HFFc6 (cell line): ENCODE measurements at regions not wholly inside any gene's neighbourhood (a gene's known extent, or its start where the extent isn't known, plus 50 kb on each side); places are given as distances from the start of the nearest gene placed in this dataset.
"Not testable (repeated sequence)": the region's sequence is repeated elsewhere in the genome, so short reads cannot be mapped to it uniquely, and the experiment has no call there.

Experiments used
- DNase-seq: peaks from one replicate; pipeline ENCODE4 v3.0.0-alpha.2; 2018
- H3K27ac Mint-ChIP-seq: 2 replicates; pipeline ENCODE4 v1.8.0; 2020; ENCODE audit warnings: mild to moderate bottlenecking, mixed read lengths
- H3K27me3 Mint-ChIP-seq: 2 replicates; pipeline ENCODE4 v1.8.0; 2021; ENCODE audit warnings: mild to moderate bottlenecking, moderate library complexity, mixed read lengths; ENCODE audit not compliant: insufficient read depth
- H3K36me3 Mint-ChIP-seq: 2 replicates; pipeline ENCODE4 v1.8.0; 2021; ENCODE audit warnings: low read depth, mixed read lengths
- H3K4me1 Mint-ChIP-seq: 2 replicates; pipeline ENCODE4 v1.8.0; 2020; ENCODE audit warnings: low read depth, mixed read lengths
- H3K4me3 Mint-ChIP-seq: 2 replicates; pipeline ENCODE4 v1.8.0; 2020; ENCODE audit warnings: mild to moderate bottlenecking, moderate library complexity, mixed read lengths
- H3K9me3 Mint-ChIP-seq: 2 replicates; pipeline ENCODE4 v1.8.0; 2020; ENCODE audit warnings: mild to moderate bottlenecking, mixed read lengths
- TF ChIP-seq, protein P1 (sequence below): fragments of 200-600 bp; sonication (generic); IDR thresholded peaks from 2 replicates; pipeline ENCODE4 v1.5.0; 2021; ENCODE audit warnings: antibody characterized with exemption, mild to moderate bottlenecking

DNA sequence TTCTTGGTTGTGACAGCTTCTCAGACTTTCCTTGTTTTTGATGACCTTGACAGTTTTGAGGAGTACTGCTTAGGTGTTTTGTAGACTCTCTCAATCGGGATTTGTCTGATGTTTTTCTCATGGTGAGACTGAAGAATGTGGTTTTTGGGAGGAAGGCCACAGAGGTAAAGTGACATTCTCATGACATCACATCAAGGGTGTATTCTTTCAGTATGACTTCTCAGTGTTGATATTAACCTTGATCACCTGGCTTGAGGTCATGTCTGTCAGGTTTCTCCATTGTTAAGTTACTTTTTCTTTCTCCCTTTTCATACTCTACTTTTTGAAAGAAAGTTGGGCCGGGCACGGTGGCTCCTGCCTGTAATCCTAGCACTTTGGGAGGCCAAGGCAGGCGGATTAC is 269.9 kb downstream of the ZNF37A start:
- H3K36me3 Mint-ChIP-seq, H3K27ac Mint-ChIP-seq, H3K4me3 Mint-ChIP-seq, H3K27me3 Mint-ChIP-seq, DNase-seq, H3K9me3 Mint-ChIP-seq, H3K4me1 Mint-ChIP-seq: not testable (repeated sequence)

DNA sequence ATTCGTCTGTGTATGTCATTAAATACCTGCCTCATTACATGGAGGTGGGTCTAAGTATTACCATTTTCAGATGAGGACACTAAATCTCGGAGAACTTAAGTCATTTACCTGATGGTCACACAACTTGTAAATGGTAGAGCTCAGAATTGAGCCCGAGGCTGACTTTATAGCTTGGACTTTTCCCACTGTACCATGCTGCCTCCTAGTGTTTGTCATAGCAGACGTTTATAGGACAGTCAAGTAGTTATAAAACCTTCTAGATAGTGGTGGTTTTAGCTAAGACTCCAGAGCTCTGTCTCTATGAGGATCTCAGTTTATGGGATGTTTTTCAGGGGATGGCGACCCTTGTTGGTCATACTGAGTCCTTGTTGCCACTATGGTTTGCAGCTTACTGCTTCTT is 271.8 kb downstream of the ZNF37A start:
- not testable (repeated sequence) for H3K4me1 Mint-ChIP-seq, H3K36me3 Mint-ChIP-seq, H3K4me3 Mint-ChIP-seq, H3K9me3 Mint-ChIP-seq, H3K27me3 Mint-ChIP-seq, H3K27ac Mint-ChIP-seq
- TF ChIP-seq, protein P1, sequence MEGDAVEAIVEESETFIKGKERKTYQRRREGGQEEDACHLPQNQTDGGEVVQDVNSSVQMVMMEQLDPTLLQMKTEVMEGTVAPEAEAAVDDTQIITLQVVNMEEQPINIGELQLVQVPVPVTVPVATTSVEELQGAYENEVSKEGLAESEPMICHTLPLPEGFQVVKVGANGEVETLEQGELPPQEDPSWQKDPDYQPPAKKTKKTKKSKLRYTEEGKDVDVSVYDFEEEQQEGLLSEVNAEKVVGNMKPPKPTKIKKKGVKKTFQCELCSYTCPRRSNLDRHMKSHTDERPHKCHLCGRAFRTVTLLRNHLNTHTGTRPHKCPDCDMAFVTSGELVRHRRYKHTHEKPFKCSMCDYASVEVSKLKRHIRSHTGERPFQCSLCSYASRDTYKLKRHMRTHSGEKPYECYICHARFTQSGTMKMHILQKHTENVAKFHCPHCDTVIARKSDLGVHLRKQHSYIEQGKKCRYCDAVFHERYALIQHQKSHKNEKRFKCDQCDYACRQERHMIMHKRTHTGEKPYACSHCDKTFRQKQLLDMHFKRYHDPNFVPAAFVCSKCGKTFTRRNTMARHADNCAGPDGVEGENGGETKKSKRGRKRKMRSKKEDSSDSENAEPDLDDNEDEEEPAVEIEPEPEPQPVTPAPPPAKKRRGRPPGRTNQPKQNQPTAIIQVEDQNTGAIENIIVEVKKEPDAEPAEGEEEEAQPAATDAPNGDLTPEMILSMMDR: peak; percentile 70; the same call in 1 of the 2 replicates
- peak; percentile 50 for DNase-seq

DNA sequence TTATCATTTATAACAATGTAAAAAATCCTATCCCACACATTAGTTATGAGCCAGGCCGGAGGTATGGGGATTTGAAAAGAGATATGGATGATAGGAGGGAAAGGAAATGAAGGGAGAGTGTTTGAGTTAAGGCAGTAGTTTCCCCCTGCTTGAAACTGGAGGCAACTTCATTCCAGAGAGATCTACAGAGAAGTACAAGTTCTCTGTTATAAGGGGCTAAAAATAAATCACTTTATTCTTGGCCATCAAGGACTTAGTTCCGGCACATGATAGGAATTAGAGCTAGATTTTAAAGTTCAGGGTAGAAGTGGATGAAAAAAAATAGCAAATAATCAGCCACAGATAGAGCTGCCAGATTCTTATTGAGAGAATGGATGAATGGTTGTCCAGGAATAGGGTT is 289.7 kb downstream of the ZNF37A start:
- H3K36me3 Mint-ChIP-seq, H3K4me3 Mint-ChIP-seq: not testable (repeated sequence)

DNA sequence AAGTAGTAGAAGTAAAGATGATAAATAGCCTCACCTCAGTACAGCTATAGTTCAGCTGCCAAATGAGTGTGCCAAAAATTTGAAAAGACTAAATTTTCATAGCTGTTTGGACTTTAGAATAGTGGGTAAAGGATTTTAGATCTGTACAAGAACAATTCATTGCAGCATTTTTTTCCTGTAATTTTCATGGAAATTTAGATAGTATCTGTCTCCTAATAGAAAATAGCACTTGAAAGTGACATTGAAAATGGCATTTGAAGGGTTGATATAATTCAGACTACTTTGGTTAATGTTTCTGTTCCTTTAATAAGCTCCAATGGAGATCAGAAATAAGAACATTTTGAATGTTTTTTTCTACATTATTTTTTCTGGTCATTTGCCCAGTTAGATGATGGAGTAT is 292.7 kb downstream of the ZNF37A start:
- not testable (repeated sequence) for DNase-seq, H3K9me3 Mint-ChIP-seq, H3K4me3 Mint-ChIP-seq, H3K27me3 Mint-ChIP-seq, H3K27ac Mint-ChIP-seq, H3K4me1 Mint-ChIP-seq, H3K36me3 Mint-ChIP-seq

More for the DNA sequence above, 289.7 kb downstream of the ZNF37A start:
- not testable (repeated sequence) for DNase-seq, H3K4me1 Mint-ChIP-seq, H3K27me3 Mint-ChIP-seq, H3K9me3 Mint-ChIP-seq, H3K27ac Mint-ChIP-seq

DNA sequence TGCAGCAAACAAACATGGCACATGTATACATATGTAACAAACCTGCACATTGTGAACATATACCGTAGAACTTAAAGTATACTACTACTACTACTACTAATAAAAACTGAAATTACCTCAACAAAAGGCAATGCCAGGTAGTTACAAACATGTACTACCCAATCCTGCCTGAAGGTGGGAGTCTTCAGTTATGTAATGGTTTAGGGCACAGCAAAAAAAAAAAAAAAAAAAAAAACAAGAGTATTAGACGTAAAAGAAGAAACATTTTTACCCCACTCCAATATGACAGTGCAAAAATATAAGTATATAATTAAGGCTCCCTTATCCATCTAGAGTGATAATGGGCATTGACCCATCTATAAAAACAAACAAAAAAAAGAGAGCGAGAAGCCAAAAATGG is 296.6 kb downstream of the ZNF37A start:
- TF ChIP-seq, protein P1: peak; percentile 62
- H3K9me3 Mint-ChIP-seq, H3K4me3 Mint-ChIP-seq, H3K27ac Mint-ChIP-seq, H3K4me1 Mint-ChIP-seq, H3K36me3 Mint-ChIP-seq, H3K27me3 Mint-ChIP-seq: not testable (repeated sequence)
- DNase-seq: peak; percentile 40

DNA sequence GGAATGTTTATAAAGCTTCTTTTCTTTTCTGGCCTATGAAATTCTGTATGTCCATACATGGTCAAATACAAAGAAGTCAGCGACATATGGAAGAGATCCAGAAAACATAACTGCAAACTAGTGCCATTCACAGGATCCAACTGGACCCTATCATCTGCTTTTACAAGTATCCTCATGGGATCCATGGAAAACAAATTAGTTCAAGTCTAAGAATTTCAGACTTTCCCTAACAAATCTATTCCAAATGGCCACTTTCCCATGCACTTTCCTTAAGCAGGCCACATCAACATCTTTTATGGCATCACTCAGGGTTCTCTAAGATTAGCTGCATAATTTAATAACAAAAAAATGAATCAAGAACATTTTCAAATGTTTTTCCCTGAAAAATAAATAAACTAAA is 301.3 kb downstream of the ZNF37A start:
- not testable (repeated sequence) for H3K9me3 Mint-ChIP-seq, H3K27me3 Mint-ChIP-seq, H3K4me1 Mint-ChIP-seq, H3K27ac Mint-ChIP-seq, DNase-seq, H3K36me3 Mint-ChIP-seq, H3K4me3 Mint-ChIP-seq

DNA sequence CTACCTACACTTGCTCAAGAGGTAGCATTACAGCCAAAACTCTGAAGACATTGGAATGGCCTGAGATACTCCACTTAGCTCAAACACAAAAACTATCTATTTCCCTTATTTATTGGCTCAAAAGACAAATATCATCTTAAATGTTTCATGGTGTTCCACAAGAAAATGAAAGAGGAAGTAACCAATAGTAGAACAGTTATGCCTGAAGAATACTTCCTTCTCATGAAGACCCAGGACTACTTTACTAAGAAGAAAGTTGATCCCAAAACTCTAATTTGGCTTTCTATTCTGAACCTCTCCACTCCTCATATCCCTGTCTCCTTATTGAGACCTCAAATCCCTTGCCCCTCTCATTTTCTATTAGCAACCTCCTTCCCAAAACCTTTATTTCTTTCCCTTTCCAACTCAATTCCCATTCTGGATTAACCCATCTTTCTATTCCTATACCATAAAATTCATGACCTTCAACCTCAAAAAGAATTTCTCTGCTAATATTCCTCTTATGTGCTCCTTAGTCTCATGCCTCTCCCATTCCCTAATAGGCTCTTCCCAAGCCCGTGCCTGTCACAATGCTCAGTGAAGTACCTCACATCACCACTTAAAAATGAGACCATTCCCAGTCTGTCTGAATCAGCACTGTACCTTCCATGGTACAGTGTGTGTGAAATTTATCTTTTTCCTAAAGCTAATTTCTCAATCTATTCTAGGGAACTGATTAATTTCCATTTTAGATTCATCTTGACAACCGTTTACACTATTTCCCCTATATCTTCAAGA is 302.2 kb downstream of the ZNF37A start:
- H3K9me3 Mint-ChIP-seq, H3K27me3 Mint-ChIP-seq, H3K4me1 Mint-ChIP-seq, H3K36me3 Mint-ChIP-seq, DNase-seq, H3K27ac Mint-ChIP-seq, H3K4me3 Mint-ChIP-seq: not testable (repeated sequence)

DNA sequence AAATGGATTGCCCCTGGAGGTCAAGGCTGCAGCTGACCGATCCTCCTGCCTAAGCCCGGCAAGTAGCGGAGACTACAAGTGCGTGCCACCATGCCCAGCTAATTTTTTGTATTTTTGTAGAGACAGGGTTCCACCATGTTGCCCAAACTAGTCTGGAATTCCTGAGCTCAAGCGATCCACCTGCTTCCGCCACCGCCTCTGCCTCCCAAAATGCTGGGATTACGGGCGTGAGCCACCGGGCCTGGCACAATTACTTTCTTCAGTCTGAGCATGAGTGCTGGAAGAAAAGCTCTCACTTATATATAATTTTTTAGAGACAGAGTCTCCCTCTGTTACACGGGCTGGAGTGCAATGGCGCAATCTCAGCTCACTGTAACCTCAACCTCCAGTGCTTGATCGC is 307.4 kb downstream of the ZNF37A start:
- not testable (repeated sequence) for H3K27ac Mint-ChIP-seq, DNase-seq, H3K9me3 Mint-ChIP-seq, H3K4me1 Mint-ChIP-seq, H3K27me3 Mint-ChIP-seq, H3K4me3 Mint-ChIP-seq, H3K36me3 Mint-ChIP-seq

DNA sequence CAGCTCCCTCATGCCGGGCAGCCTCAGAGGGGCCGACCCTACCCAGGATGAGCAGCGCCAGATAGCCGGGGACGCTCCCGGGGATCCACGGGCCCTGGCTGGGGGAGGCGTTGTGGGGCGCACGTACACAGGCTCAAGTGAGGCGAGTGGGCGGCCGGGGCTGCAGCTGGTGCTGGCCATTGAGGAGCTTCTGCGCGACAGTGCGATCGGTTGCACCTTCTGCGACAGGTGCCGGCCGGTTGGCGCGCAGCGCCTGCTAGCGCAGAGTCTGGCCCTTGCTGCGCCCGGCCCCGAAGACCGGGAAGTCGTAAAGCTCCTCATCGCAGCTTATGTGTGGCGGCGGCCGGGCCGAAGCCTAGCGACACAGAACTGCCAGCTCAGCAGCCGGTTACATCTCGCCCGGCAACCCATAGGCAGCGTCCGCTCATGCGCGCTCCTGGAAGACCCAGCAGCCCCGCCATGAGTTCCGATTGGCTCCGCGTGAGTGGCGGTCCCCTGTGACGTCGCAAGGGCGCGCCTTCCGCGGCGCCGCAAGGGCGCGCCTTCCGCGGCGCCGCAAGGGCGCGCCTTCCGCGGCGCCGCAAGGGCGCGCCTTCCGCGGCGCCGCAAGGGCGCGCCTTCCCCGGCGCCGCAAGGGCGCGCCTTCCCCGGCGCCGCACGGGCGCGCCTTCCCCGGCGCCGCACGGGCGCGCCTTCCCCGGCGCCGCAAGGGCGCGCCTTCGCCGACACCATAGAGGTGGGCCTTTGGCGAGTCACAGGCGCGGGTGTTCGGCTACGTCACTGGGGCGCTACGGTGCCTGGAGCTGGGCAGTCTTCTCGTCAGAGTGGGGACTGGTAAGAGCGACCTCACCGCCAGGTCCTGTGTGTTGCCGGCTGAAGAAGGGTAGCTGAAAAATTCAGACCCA is 308.6 kb downstream of the ZNF37A start:
- H3K4me1 Mint-ChIP-seq, H3K36me3 Mint-ChIP-seq, H3K27me3 Mint-ChIP-seq, H3K9me3 Mint-ChIP-seq: not testable (repeated sequence)
- Mint-ChIP-seq H3K4me3 (peak overlapping the region; percentile 89), H3K27ac (peak overlapping the region; percentile 95)
- DNase-seq: peak; percentile 93

DNA sequence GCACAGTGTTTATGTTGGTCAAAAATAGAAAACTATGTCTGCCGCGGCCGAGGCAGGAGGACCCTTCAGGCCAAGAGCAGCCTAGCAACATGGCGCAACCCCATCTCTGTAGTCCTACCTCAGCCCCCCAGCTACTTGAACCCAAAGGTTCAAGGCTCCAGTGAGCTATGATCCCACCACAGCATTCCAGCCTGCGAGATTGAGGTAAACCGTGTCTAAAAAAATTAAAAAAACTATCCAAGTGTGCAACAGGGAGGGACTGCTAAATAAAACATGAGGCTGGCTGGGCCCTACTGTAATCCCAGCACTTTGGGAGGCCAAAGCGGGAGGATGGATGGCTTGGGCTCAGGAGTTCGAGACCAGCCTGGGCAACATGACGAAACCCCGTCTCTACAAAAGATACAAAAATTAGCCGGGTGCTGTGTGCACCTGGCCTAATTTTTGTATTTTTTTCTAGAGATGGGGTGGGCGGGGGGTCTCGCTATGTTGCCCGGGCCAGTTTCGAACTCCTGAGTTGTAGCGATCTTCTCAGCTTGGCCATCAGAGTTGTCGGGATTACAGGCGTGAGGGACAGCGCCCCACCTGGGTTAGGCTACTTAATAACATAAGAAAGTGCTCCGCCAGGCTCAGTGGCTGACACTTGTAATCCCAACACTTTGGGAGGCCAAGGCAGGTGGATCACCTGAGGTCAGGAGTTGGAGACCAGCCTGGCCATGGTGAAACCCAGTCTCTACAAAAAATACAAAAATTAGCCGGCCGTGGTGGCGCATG is 309.4 kb downstream of the ZNF37A start:
- Mint-ChIP-seq H3K4me3 (peak overlapping the region; percentile 88), H3K27ac (peak overlapping the region; percentile 95)
- not testable (repeated sequence) for H3K27me3 Mint-ChIP-seq, H3K9me3 Mint-ChIP-seq, H3K4me1 Mint-ChIP-seq, H3K36me3 Mint-ChIP-seq, DNase-seq

DNA sequence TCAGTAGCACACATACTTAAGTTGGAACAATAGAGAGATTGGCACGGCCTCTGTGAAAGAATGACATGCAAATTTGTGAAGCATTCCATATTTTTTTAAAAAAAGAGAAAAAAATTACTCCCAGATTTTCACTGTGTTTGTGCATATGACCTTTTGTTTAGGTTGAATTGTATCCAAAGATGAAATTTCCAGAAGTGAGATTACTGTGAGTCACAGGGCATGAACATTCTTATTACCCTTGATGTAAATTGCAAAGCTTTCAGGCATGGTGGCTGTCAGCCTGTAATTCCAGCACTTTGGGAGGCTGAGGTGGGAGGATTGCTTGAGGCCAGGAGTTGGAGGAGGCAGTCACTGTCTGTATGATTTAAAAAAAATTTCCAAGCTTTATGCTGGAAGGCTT is 329.5 kb downstream of the ZNF37A start:
- not testable (repeated sequence) for H3K4me1 Mint-ChIP-seq, H3K4me3 Mint-ChIP-seq, H3K9me3 Mint-ChIP-seq, DNase-seq, H3K27me3 Mint-ChIP-seq, H3K27ac Mint-ChIP-seq, H3K36me3 Mint-ChIP-seq
